OCI-LY3 (cell line): ENCODE measurements at regions not wholly inside any gene's neighbourhood (a gene's known extent, or its start where the extent isn't known, plus 50 kb on each side); places are given as distances from the start of the nearest gene placed in this dataset.

Experiments used
- EZH2phosphoT487 ChIP-seq: fragments of 200-600 bp; shearing (Covaris generic); IDR thresholded peaks from 2 replicates; pipeline ENCODE4 v1.6.1; 2018; ENCODE audit warnings: antibody characterized with exemption, mixed run types, low read depth
- TF ChIP-seq, protein P1 (sequence below): fragments of 200-600, 300-600 bp; sonication (generic); IDR thresholded peaks from 2 replicates; pipeline ENCODE4 v1.5.1; 2014; ENCODE audit warnings: antibody characterized with exemption, low read length, low read depth

DNA sequence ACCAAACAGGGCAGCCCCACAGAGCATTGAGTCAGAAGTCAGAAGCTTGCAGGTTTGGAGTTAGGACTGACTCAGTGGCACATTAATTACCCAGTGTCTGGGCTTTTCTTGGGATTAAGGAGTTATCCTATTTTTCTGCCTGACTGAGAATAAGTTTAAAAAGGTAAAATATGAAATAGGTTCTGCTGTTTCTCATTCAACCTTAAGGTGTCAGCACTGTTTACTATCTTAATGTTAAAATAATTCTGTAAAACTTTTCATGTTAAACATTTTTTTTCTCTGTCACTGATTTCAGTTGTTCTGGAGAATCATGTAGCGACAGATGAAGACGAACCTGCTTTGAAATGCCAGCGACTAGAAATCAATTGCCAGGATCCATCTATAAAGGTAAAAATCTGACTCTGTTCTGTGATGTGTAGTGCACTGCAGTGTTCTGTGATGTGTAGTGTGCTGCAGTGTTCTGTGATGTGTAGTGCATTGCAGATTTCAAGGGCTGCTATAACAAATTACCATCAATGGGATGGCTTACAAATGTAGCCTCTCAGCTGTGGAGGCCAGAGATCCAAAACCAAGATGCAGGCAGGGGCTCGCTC is 128.0 kb downstream of the LAT start:
- TF ChIP-seq, protein P1, sequence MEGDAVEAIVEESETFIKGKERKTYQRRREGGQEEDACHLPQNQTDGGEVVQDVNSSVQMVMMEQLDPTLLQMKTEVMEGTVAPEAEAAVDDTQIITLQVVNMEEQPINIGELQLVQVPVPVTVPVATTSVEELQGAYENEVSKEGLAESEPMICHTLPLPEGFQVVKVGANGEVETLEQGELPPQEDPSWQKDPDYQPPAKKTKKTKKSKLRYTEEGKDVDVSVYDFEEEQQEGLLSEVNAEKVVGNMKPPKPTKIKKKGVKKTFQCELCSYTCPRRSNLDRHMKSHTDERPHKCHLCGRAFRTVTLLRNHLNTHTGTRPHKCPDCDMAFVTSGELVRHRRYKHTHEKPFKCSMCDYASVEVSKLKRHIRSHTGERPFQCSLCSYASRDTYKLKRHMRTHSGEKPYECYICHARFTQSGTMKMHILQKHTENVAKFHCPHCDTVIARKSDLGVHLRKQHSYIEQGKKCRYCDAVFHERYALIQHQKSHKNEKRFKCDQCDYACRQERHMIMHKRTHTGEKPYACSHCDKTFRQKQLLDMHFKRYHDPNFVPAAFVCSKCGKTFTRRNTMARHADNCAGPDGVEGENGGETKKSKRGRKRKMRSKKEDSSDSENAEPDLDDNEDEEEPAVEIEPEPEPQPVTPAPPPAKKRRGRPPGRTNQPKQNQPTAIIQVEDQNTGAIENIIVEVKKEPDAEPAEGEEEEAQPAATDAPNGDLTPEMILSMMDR = no peak
- TF ChIP-seq EZH2phosphoT487 = no peak
